WTC11 (cell line): ENCODE measurements at regions not wholly inside any gene's neighbourhood (a gene's known extent, or its start where the extent isn't known, plus 50 kb on each side); places are given as distances from the start of the nearest gene placed in this dataset.

Experiments used
- FOXK1 ChIP-seq: sonication (generic); formaldehyde crosslinking; IDR thresholded peaks from 2 replicates; pipeline ENCODE4 v1.8.0; 2022; ENCODE audit warnings: mild to moderate bottlenecking, moderate library complexity, missing genetic modification reagents
- TF ChIP-seq, protein P1 (sequence below): fragments of 200-600 bp; IDR thresholded peaks from 2 replicates; pipeline ENCODE4 v1.8.0; 2022; ENCODE audit warnings: antibody characterized with exemption

DNA sequence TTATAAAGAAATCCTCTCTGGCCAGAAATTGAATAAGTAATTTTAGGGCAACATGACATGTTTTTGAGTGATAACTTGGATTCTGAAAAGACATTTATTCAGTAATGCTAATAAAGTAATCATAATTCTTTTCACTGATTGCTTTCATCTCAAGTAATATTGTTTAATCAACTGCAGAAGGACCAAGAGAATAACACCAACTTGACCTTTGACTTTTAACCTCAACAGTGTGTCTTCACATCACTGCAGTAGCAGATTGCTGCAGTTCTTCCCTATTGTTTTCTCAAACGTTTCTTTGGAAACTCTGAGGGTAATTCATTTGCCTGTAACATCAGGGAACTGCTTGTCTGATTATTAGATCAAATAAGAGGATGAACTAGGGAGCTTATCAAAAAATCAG, 104.9 kb upstream of the UPP2 start:
- TF ChIP-seq, protein P1, sequence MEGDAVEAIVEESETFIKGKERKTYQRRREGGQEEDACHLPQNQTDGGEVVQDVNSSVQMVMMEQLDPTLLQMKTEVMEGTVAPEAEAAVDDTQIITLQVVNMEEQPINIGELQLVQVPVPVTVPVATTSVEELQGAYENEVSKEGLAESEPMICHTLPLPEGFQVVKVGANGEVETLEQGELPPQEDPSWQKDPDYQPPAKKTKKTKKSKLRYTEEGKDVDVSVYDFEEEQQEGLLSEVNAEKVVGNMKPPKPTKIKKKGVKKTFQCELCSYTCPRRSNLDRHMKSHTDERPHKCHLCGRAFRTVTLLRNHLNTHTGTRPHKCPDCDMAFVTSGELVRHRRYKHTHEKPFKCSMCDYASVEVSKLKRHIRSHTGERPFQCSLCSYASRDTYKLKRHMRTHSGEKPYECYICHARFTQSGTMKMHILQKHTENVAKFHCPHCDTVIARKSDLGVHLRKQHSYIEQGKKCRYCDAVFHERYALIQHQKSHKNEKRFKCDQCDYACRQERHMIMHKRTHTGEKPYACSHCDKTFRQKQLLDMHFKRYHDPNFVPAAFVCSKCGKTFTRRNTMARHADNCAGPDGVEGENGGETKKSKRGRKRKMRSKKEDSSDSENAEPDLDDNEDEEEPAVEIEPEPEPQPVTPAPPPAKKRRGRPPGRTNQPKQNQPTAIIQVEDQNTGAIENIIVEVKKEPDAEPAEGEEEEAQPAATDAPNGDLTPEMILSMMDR = no peak
- no peak for TF ChIP-seq FOXK1 (CRISPR knock-in tag)
